Cardiac fibroblast (primary cell): ENCODE measurements at regions not wholly inside any gene's neighbourhood (a gene's known extent, or its start where the extent isn't known, plus 50 kb on each side); places are given as distances from the start of the nearest gene placed in this dataset.
A peak's percentile ranks its signal among the peaks of the same experiment; 100 is the strongest.

ENCODE experiments used
- DNase-seq, 2 donors: peaks; one replicate each; pipeline versions ENCODE4 v3.0.0 to v3.0.0-alpha.2; 2010; ENCODE audit warnings: low read depth in 2 of 2
- H3K4me3 ChIP-seq, 2 donors: replicated peaks in 1 of 2; 1 replicate in 1 of 2; 2 replicates in 1 of 2; pipeline ENCODE4 v1.5.1; 2011; ENCODE audit warnings: low read depth in 2 of 2, low read length in 2 of 2, mild to moderate bottlenecking in 2 of 2, moderate library complexity in 1 of 2
- CTCF ChIP-seq: IDR thresholded peaks from one replicate; pipeline ENCODE4 v1.5.1; 2011; ENCODE audit warnings: low read depth, mild to moderate bottlenecking, low read length, inconsistent platforms

- TF ChIP-seq CTCF = no peak
- no peak overlapping the region for H3K4me3 ChIP-seq
- DNase-seq = no peak
Observed at GRCh38 chr18:67717800-67718199, 201.3 kb upstream of the DSEL start.

DNA sequence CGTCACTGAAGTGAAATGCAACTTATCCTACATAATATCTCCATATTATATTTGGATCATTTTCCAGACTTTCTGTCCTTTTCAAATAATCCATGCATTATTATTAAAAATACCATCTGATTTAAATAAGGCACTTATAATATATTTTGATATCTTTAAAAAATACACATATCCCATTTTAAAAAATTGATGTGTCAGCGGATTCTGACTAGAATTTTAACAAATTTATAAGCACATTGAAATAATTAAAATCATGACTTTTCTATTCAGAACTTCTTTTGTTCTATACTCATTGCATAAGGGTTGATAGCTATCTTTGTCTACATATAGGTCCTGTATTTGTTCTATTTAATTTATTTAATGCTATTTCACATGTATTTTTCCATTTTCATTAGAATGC, 199.0 kb upstream of the DSEL start:
- no peak overlapping the region for H3K4me3 ChIP-seq
- no peak for DNase-seq
- TF ChIP-seq CTCF = no peak

DNA sequence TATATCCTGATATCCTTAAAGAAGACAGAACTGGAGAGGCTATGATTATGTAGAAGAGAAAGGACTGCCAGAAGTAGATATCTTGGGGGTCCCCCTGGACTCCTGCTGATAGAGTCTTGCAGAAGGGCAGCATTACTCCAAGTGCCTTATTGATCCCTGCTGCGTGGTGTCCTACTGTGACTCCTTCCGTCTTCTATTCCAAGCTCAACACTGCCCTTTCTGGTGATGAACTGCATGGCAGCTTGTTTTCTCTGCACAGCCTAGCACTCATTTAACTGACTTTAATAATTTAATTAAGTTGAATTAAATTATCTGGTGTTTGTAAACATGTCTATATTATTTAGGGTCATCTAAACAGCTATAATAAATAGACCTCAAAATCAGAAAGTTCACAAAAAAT, 194.1 kb upstream of the DSEL start:
- no peak for TF ChIP-seq CTCF
- DNase-seq = no peak
- no peak overlapping the region for H3K4me3 ChIP-seq

GRCh38 chr18:67705748-67706147, 189.2 kb upstream of the DSEL start:
- DNase-seq = peak; percentile 5 to 15
- H3K4me3 ChIP-seq = no peak overlapping the region
- peak; percentile 8 for TF ChIP-seq CTCF

DNA sequence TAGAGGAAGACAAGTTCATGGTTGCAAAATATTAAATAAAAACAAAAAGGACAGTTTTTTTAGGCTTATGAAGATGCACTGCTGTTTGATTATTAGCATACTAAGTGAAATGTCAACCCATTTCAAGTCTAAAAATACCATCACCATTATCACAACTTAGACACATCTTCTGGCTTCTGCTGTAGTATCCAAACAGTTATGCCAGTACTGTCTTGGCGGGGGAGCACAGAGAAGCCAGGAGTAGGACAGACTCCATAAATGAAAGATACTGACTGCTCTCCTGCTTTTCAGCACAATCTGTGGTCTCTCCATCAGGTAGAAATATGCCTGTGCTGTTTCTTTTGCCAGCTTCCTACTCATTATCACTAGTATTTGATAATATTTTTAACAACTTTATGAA, 179.2 kb upstream of the DSEL start:
- DNase-seq = no peak
- no peak for TF ChIP-seq CTCF
- no peak overlapping the region for H3K4me3 ChIP-seq

DNA sequence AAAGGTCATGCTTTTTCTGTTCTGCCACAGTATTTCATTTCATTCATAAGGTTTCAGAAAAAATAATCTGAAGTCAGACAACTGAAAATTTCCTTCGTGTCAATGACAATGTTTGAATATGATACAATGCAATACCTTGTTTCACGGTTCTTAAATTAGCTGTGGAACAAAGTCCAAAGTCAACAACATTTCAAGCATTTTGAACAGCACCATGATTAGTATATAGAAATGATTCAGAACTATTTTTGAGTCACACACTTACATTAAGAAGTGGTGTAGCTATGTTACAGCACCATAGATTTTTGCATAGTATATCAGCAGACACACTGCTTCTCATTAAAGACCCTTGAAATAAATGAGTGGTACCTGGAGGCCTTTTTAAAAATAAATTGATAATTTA, 178.3 kb upstream of the DSEL start:
- no peak overlapping the region for H3K4me3 ChIP-seq
- TF ChIP-seq CTCF = no peak
- DNase-seq = peak in 1 of 2 donors; percentile 45

DNA sequence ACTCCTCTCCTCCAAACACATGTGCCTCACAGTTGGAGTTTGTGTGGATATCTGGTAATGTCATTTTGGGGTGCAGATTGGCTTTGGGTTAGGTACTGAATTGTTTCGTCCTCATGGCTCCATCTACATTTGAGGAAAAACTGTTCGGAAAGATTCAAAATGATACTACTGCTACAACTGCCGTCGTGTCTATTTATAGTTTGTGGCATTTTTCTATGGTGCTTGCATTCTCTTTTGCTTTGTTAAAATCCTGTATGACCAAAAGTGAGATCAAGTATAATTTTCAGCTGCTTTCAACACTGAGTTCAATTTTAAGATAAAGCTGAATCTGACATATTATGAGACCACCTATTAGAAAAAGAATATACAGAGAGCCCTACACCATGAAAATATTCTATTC, 176.3 kb upstream of the DSEL start:
- DNase-seq = no peak
- no peak overlapping the region for H3K4me3 ChIP-seq
- no peak for TF ChIP-seq CTCF
